Tibial artery (tissue), 4 donors: ENCODE measurements at regions not wholly inside any gene's neighbourhood (a gene's known extent, or its start where the extent isn't known, plus 50 kb on each side); places are given as distances from the start of the nearest gene placed in this dataset.

Experiments
- DNase-seq, 2 donors: peaks; one replicate each; pipeline ENCODE4 v3.0.0-alpha.2; 2019
- H3K27ac ChIP-seq, 2 donors: fragments of 200-600 bp; sonication (generic) in 1 of 2; 1 replicate in 1 of 2; 2 replicates in 1 of 2; pipeline ENCODE4 v1.5.1; 2018 to 2019; ENCODE audit warnings: mild to moderate bottlenecking in 1 of 2
- H3K27me3 ChIP-seq, 2 donors: fragments of 200-600 bp; sonication (generic) in 1 of 2; one replicate each; pipeline versions ENCODE4 v1.5.1 to v1.6.0; 2016 to 2019
- H3K36me3 ChIP-seq, 3 donors: fragments of 200-600 bp; sonication (generic) in 2 of 3; one replicate each; pipeline ENCODE4 v1.5.1; 2016 to 2019; ENCODE audit warnings: mild to moderate bottlenecking in 2 of 3
- H3K4me1 ChIP-seq, 4 donors: fragments of 200-600 bp; sonication (generic) in 2 of 4; 1 replicate in 3 of 4; 2 replicates in 1 of 4; pipeline ENCODE4 v1.5.1; 2016 to 2019
- H3K4me3 ChIP-seq, 2 donors: fragments of 200-600 bp; sonication (generic) in 1 of 2; 1 replicate in 1 of 2; 2 replicates in 1 of 2; pipeline ENCODE4 v1.5.1; 2018 to 2019; ENCODE audit warnings: mild to moderate bottlenecking in 2 of 2
- H3K9me3 ChIP-seq, 3 donors: fragments of 200-600 bp; sonication (generic) in 1 of 3; one replicate each; pipeline ENCODE4 v1.5.1; 2016 to 2019
- CTCF ChIP-seq, 2 experiments: fragments of 200-600 bp in 1 of 2; fragments of 450-650 bp in 1 of 2; IDR thresholded peaks; one replicate each; pipeline ENCODE4 v1.5.1; 2017 to 2019; ENCODE audit warnings: antibody characterized with exemption in 2 of 2, mild to moderate bottlenecking in 1 of 2, moderate library complexity in 1 of 2
- intact Hi-C: fragments of 100-400 bp; cut with DNase I; formaldehyde crosslinking; loops from one replicate; pipeline ENCODE4 v1.15.0; 2023; ENCODE audit warnings: low total_unique reads

GRCh38 chrY:7961811-7962210, 1050.3 kb upstream of the AMELY start:
- Histone ChIP-seq H3K4me1 (no peaks in the 10 kb centered on the region), H3K27me3 (no peaks in the 10 kb centered on the region), H3K27ac (no peak overlapping the region), H3K36me3 (no peaks in the 10 kb centered on the region), H3K9me3 (no peaks in the 10 kb centered on the region), H3K4me3 (no peak overlapping the region)
- intact Hi-C loops, result no loop called here
- TF ChIP-seq CTCF (IDR thresholded peaks at IDR 0.05), result no peak
- DNase-seq, result no peak

- Histone ChIP-seq H3K9me3 (no peaks in the 10 kb centered on the region), H3K36me3 (no peaks in the 10 kb centered on the region), H3K27ac (no peak overlapping the region), H3K4me3 (no peak overlapping the region), H3K4me1 (no peaks in the 10 kb centered on the region), H3K27me3 (no peaks in the 10 kb centered on the region)
- intact Hi-C loops, result no loop called here
- no peak for TF ChIP-seq CTCF (IDR thresholded peaks at IDR 0.05)
- DNase-seq, result no peak
Measured at GRCh38 chrY:7957773-7958172, 1046.2 kb upstream of the AMELY start.

GRCh38 chrY:7951187-7951852, 1039.8 kb upstream of the AMELY start:
- intact Hi-C loops, result no loop called here
- H3K36me3 ChIP-seq, result no peaks in the 10 kb centered on the region
- H3K9me3 ChIP-seq, result no peaks in the 10 kb centered on the region
- no peak overlapping the region for H3K27ac ChIP-seq
- H3K27me3 ChIP-seq, result no peaks in the 10 kb centered on the region
- DNase-seq, result no peak
- no peaks in the 10 kb centered on the region for H3K4me1 ChIP-seq
- TF ChIP-seq CTCF (IDR thresholded peaks at IDR 0.05), result no peak
- no peak overlapping the region for H3K4me3 ChIP-seq

- Histone ChIP-seq H3K27ac (no peak overlapping the region), H3K4me3 (no peak overlapping the region), H3K27me3 (no peaks in the 10 kb centered on the region), H3K4me1 (no peaks in the 10 kb centered on the region), H3K36me3 (no peaks in the 10 kb centered on the region), H3K9me3 (no peaks in the 10 kb centered on the region)
- intact Hi-C loops, result no loop called here
- no peak for DNase-seq
- TF ChIP-seq CTCF (IDR thresholded peaks at IDR 0.05), result no peak
Measured at GRCh38 chrY:7944135-7944534, 1032.6 kb upstream of the AMELY start.

GRCh38 chrY:7942711-7943110, 1031.2 kb upstream of the AMELY start:
- Histone ChIP-seq H3K27ac (no peak overlapping the region), H3K36me3 (no peaks in the 10 kb centered on the region), H3K4me1 (no peaks in the 10 kb centered on the region), H3K4me3 (no peak overlapping the region), H3K27me3 (no peaks in the 10 kb centered on the region), H3K9me3 (no peaks in the 10 kb centered on the region)
- no peak for TF ChIP-seq CTCF (IDR thresholded peaks at IDR 0.05)
- intact Hi-C loops, result no loop called here
- no peak for DNase-seq

GRCh38 chrY:7941856-7942255, 1030.3 kb upstream of the AMELY start:
- intact Hi-C loops, result no loop called here
- no peak for TF ChIP-seq CTCF (IDR thresholded peaks at IDR 0.05)
- no peak for DNase-seq

More at GRCh38 chrY:7941856-7942255, 1030.3 kb upstream of the AMELY start:
- H3K4me1 ChIP-seq, result no peaks in the 10 kb centered on the region
- H3K4me3 ChIP-seq, result no peak overlapping the region
- H3K36me3 ChIP-seq, result no peaks in the 10 kb centered on the region
- H3K9me3 ChIP-seq, result no peaks in the 10 kb centered on the region
- H3K27ac ChIP-seq, result no peak overlapping the region
- no peaks in the 10 kb centered on the region for H3K27me3 ChIP-seq
